ENCODE measurements at regions not wholly inside any gene's neighbourhood (a gene's known extent, or its start where the extent isn't known, plus 50 kb on each side); places are given as distances from the start of the nearest gene placed in this dataset.
"Not testable (repeated sequence)": the region's sequence is repeated elsewhere in the genome, so short reads cannot be mapped to it uniquely, and the experiment has no call there.

GRCh38 chr14:96688629-96689028 is 108.6 kb upstream of the VRK1 start:
- no peak for DNase-seq

DNA sequence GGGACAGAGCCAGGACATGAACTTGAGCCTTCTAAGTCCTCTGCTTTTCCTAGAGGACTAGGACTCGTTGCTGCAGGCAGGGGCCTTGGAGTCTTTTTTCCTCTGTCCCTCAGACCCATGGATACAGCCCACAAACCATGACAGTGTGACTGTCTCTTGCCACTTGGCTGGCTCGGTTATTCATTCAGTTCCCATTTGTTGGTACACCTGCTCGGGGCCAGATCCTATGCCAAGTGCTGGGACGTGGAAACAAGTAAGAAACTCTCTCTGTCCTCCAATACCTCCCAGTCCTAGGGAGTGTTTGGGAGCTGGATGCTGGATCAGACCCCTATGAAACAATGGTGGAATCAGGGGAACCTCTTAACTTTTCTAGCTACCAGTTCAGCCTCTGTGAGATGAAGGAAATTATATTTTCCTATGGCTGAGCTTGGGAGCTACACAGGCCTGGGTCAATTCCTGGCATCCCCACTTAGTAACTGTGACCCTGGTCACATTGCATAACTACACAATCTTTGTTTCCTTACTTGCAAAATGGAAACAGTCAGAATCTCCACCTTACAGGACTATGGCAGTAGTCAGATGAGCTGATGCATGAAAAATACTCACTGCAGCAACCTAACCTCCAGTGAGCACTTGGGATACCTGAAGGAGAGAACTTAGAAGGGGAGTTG is 106.3 kb upstream of the VRK1 start:
- no peak for DNase-seq

DNA sequence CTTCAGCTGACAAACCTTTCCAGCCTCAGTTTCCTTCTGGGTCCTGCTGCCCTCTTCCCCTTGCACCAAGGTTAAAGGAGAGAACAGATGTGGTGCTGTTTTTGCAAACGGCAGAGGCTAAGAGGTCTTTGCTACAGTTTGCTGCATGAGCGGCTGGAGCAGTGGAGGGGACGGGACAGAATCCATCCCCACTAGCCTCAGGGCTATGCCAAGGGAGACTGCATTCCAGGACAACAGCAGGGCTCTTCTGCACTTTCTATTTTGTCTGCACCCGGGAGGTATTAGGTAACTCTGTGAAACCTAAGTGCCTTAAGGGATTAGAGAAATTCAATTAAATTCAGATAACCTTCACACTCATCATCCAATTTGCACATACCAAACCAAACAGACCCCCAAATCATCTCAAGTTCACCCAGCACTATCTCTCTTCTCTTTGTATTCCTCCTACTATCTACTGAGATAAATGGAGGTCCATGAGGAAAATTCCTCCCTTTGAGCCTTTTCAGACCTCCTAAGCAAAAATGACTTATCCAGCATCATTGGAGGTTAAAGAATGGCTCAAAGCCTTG is 103.8 kb upstream of the VRK1 start:
- DNase-seq, result no peak

DNA sequence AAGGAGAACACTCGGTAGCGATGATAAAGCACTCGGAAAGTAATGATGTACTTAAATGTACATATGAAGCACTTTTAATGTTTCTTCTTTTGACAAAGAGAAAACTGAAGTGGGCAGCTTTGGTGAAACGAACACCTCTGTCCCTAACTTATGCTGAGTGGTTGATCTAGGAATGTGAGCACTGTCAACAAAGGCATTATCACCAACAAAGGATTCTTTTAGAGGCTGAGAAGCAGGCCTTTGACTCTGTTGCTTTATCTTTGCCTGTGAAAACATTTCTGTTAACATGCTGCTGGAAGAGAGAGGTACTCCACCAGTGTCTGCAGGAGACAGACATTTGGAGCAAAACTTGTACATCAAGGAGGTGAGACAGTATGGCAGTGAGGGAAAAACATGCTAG is 103.2 kb upstream of the VRK1 start:
- no peak for DNase-seq

DNA sequence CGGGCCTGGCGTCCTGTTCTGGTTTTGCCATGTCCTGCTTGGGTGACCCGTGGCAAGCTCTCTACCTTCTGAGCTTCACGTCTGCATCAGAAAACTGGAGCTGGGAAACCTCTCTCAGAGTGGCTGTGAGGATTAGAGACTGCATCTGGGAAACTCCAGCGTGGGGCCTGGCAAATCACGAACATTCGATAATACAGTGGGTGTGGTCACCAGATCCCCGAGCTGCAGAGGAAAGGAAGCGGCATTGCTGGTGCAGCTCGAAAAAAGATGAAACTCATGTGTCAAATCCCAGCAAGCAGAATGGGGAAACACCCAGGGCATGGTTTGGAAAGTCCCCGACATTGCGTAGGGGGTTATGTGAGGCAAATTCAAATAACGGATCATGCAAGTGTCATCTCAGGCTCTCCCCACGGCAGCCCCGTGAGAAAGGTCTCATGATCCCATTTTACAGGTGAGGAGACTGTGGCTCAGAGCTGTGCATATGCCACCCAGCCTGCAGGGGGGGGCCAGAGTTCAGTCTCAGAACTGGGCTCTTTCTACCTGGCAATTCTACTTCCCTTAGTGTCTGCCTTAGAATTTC is 98.1 kb upstream of the VRK1 start:
- no peak for DNase-seq

DNA sequence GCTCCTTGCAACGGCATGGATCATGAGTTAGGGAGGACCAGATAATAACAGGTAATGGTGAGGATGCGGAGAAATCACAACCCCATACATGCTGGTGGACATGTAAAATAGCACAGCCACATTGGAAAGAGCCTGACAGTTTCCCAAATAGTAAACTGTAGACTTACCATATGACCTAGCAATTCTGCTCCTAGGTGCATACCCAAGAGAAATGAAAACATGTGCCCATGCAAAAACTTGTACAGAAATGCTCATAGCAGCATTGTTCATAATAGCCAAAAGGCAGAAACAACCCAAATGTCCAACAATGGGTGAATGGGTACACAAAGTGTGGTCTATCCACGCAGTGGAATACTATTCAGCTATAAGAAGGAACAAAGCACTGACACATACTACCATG is 97.5 kb upstream of the VRK1 start:
- no peak for DNase-seq

DNA sequence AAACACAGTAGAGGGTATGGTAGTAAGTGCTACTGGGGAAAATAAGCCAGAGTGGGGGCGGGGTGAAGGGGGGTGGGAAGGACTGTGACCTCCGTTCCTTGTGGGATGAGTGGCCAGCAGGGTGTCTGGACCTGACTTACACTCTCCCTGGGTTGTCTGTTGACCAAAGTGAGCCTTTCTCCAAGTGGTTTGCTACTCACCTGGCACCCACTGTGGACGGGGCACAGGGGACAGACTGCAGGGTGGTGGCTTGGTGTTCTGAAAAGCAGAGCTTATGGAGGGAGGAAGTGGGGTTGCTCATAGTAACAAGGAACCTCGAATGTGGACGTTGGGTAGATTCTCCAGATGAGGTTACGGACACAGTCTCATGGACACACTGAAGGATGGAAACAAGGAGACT is 94.4 kb upstream of the VRK1 start:
- no peak for DNase-seq

GRCh38 chr14:96705422-96706092 is 91.6 kb upstream of the VRK1 start:
- no peak for DNase-seq

GRCh38 chr14:96706893-96707292 is 90.3 kb upstream of the VRK1 start:
- no peak for DNase-seq

DNA sequence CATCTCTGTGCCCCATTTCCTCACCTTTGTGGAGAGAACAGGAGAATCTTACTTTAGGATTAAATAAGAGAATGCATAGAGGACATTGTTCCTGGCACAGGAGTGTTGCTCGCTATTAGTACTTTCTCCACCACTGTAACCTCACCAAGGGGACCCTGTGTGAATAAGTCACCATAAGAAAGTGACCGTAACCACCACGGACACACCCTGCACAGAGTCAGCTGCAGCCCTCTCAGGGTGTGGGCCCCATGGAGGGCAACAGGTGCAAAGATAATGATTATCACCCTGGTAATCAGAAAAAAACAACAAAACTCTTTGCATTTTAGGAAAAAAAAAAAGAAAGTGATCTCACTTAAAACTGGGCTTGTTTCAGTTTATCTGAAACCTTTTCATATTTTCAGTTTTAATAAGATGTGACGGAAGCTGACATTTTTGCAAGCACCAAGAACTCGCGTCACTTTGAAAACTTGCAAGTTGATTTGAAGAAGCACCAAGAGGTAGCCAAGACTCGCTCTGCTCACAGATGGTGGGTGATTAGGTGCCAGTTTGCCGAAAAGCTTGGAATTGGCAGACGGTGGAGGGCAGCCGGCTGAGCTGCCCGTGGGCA is 87.0 kb upstream of the VRK1 start:
- no peak for DNase-seq

DNA sequence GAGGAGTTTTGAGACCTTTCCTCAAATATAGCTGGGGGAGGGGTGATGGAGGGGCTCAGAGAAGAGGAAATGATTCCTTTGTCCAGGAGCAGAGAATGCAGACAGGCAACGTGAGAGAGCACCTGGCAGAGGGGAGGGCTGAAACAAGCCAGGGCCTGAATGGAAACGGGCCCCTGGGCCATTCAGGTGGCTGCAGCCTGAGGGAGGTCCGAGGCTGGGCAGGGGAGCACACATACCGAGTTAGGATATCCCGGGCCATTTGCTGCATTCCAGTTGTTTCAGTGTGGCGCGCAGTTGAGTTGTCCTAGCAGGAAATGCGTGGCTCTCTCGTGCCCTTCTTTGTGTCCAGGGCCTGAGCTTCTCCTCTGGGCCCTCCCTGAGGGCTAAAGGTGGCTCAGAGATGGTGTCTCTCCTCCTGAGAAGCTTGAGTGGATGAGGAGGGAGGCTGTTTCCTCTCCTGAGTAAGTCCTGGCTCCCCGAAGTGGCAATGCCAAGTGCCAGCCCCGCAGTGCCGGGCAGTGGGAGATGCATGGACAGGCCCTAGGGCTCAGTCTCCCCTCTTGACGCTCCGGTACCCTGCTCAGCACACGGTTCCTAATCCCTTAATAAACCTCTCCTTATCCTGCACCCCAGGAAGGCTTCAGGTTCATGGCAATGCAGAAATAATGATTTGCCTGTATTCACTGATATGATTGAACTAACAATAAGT is 85.5 kb upstream of the VRK1 start:
- DNase-seq, result no peak

GRCh38 chr14:96713426-96713825 is 83.8 kb upstream of the VRK1 start:
- DNase-seq, result no peak

GRCh38 chr14:96714537-96714936 is 82.6 kb upstream of the VRK1 start:
- DNase-seq, result not testable (repeated sequence)

DNA sequence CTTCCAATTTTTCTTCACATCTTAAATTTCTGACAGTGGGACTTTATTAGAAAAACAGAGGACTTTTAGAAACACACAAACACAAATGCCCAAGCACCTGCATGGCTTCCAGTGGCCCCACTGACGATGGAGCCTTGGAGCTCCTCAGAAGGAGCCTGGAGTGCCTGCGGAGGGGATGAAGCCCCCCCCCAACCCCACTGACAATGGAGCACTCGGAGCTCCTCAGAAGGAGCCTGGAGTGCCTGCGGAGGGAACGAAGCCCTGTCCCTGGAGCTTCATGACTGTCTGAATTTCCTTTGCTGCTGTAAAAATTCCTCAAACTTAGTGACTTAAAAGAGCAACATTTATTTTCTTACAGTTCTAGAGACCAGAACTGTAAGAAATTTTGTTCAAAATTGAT is 80.1 kb upstream of the VRK1 start:
- DNase-seq, result no peak

- DNase-seq, result no peak
Observed at GRCh38 chr14:96718407-96718806, 78.8 kb upstream of the VRK1 start.

GRCh38 chr14:96720702-96721101 is 76.5 kb upstream of the VRK1 start:
- not testable (repeated sequence) for DNase-seq

DNA sequence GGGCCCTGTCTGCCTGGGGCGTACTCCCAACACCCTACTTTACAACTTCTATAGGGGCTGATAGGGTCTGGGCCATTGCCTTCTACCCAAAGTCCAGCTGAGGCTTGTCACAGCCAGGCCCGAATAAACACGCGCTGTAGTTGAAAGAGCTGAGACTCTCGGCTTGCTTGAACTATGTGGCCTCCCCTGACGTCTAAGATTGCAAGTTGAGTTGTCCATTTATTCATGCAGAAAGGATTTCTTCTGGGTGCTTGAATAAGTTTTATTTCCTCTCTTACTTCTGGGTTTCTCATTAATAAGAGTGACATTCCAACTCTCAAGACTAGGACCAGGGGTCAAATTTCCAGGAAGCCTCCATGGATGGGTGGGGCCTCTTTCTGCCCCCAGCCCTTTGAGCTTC is 74.4 kb upstream of the VRK1 start:
- DNase-seq, result no peak

DNA sequence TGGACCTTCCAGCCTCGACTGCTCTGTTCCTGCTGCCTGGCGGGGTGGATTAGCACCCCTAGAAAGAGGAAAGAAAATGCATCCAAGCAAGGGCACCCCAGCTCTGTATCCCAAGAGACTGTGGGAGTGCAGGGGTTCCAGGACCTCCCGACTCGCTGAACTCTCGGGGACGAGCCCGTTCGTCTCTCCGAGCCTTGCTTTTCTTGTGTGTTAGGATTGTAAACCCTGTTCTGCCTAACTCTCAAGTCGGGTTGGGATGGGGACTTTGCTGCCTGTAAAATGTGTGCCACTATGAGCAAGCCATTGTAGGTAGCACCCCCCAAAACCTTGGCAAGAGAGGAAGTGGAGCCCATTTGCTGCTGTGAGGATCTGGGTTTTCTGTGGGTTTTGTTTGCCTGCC is 73.2 kb upstream of the VRK1 start:
- no peak for DNase-seq

DNA sequence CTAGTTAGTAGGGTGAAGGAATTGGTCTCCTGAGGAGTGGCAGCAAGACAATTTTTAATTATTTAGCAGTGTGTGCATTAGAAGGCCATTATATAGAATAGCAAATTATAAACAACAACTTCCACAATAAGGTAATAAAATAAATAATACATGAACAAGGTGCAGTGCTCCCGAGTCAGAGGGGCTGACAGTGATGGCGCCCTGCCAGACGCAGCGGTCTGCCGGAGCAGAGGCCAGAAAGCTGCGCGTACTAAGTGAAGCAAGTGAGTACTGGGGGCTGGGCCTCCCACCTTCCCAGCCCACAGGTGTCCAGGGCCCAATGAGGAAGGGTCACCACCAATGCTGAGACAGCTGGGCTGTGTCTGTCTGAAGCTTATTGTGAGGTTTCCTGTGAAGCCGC is 72.0 kb upstream of the VRK1 start:
- no peak for DNase-seq

- DNase-seq, result no peak
Observed at GRCh38 chr14:96727073-96727472, 70.1 kb upstream of the VRK1 start.

DNA sequence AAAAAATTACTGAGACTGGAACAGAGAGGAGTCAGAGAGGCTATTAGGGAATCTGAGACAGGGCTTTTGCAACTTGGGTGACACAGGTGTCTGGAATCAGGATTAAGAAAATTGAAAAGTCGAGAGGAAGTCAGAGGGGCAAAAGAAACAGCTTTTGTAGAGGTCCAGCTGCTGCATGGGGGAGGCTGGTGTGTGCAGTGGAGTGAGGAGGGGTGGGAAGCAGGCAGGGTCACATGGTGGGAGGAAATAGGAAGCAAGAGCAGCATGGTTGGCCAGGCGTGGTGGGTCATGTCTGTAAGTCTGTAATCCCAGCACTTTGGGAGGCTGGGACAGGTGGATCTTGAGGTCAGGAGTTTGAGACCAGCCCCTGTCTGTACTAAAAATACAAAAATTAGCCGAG is 69.7 kb upstream of the VRK1 start:
- DNase-seq, result no peak

DNA sequence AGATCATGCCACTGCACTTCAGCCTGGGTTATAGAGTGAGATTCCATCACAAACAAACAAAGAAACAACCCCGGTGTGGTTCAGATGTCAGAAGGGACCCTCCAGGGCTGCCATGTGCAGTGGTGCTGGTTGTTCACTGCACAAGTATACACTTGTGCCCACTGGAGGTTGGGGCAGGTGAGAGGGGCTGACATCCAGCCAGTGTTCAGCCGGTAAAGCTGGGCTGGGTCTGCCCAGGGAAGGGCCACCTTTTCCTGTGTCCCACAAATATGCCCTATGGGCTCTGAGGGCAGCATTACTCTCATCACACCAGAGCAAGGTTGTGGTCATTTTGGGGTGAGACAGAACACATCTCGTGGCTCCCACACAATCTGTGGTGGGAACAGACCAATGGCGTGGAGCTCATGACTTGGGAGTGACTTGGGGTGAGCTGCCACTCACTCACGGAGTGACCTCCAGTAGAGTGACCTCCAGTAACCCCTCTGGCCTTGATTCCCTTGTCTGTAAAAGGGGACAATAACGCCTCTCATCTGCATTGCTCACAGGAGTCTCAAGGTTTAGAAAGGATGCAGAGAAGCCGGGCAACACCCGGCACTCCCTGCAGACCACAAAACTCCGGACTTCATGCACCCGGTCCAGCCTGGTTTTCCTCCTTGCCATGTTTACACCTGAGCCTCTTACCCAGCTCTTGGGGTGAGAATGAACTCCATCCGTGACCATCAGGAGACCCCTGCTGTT is 69.0 kb upstream of the VRK1 start:
- no peak for DNase-seq

Data from T1000 (cell line).